Hepatocyte (in vitro differentiated cells): ENCODE measurements at regions not wholly inside any gene's neighbourhood (a gene's known extent, or its start where the extent isn't known, plus 50 kb on each side); places are given as distances from the start of the nearest gene placed in this dataset.

Source experiments
- EZH2 ChIP-seq: fragments of 200-600 bp; sonication (generic); IDR thresholded peaks from 2 replicates; pipeline ENCODE4 v1.6.1; 2016; ENCODE audit warnings: antibody characterized with exemption, mild to moderate bottlenecking, borderline replicate concordance
- EZH2phosphoT487 ChIP-seq: fragments of 200-600 bp; sonication (generic); IDR thresholded peaks from one replicate; pipeline ENCODE4 v1.6.1; 2018; ENCODE audit warnings: antibody characterized with exemption, mild to moderate bottlenecking, low read depth, moderate library complexity; ENCODE audit not compliant: unreplicated experiment, severe bottlenecking
- TF ChIP-seq, protein P1 (sequence below): fragments of 200-600 bp; sonication (generic); IDR thresholded peaks from 2 replicates; pipeline ENCODE4 v1.5.1; 2016; ENCODE audit warnings: antibody characterized with exemption, mild to moderate bottlenecking; ENCODE audit not compliant: poor library complexity

DNA sequence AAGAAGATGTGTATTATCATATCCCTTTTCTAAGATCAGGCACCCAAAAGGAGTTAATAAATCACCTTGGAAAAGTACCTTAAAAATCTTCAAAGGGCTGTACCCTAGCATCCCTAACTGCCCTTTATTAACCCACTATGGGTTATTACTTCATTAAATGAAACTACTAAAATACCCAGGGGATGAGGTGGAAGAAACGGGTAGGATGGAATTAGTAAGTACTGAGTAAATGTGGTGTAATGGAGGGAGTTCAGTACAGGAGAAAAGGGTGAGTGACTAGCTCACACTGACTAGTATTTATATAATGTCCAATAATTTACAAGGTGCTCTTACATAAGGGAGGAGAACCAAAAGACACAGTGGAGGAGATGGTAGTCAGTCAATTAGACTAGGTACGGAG lies 51.0 kb upstream of the RASGEF1B start:
- TF ChIP-seq, protein P1, sequence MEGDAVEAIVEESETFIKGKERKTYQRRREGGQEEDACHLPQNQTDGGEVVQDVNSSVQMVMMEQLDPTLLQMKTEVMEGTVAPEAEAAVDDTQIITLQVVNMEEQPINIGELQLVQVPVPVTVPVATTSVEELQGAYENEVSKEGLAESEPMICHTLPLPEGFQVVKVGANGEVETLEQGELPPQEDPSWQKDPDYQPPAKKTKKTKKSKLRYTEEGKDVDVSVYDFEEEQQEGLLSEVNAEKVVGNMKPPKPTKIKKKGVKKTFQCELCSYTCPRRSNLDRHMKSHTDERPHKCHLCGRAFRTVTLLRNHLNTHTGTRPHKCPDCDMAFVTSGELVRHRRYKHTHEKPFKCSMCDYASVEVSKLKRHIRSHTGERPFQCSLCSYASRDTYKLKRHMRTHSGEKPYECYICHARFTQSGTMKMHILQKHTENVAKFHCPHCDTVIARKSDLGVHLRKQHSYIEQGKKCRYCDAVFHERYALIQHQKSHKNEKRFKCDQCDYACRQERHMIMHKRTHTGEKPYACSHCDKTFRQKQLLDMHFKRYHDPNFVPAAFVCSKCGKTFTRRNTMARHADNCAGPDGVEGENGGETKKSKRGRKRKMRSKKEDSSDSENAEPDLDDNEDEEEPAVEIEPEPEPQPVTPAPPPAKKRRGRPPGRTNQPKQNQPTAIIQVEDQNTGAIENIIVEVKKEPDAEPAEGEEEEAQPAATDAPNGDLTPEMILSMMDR: no peak
- TF ChIP-seq EZH2 (no peak), EZH2phosphoT487 (no peak)
